Bronchial epithelial cell (primary cell): ENCODE measurements at regions not wholly inside any gene's neighbourhood (a gene's known extent, or its start where the extent isn't known, plus 50 kb on each side); places are given as distances from the start of the nearest gene placed in this dataset.

ENCODE experiments used
- DNase-seq: peaks from one replicate; pipeline ENCODE4 v3.0.0-alpha.2; 2010; ENCODE audit warnings: low read depth
- FAIRE-seq: peaks from 2 replicates; lab custom pipeline; 2011; peaks lifted over from hg19 to GRCh38; lab: Jason Lieb, UNC
- H3K27me3 ChIP-seq: 2 replicates; pipeline ENCODE4 v1.5.1; 2011; ENCODE audit warnings: low read length; ENCODE audit not compliant: control insufficient read depth, insufficient read depth
- H3K36me3 ChIP-seq: 2 replicates; pipeline ENCODE4 v1.5.1; 2011; ENCODE audit warnings: low read length; ENCODE audit not compliant: control insufficient read depth, insufficient read depth
- H3K4me3 ChIP-seq: 2 replicates; pipeline ENCODE4 v1.5.1; 2011; ENCODE audit warnings: mild to moderate bottlenecking, low read depth, low read length, control low read depth
- TF ChIP-seq, protein P1 (sequence below): IDR thresholded peaks from 2 replicates; pipeline ENCODE4 v1.5.1; 2011; ENCODE audit warnings: mild to moderate bottlenecking, moderate library complexity, low read length, control low read depth, inconsistent platforms; ENCODE audit not compliant: insufficient read depth, severe bottlenecking

- no peak for DNase-seq
- Histone ChIP-seq H3K27me3 (no peaks in the 10 kb centered on the region), H3K4me3 (no peak overlapping the region), H3K36me3 (no peaks in the 10 kb centered on the region)
- TF ChIP-seq, protein P1, sequence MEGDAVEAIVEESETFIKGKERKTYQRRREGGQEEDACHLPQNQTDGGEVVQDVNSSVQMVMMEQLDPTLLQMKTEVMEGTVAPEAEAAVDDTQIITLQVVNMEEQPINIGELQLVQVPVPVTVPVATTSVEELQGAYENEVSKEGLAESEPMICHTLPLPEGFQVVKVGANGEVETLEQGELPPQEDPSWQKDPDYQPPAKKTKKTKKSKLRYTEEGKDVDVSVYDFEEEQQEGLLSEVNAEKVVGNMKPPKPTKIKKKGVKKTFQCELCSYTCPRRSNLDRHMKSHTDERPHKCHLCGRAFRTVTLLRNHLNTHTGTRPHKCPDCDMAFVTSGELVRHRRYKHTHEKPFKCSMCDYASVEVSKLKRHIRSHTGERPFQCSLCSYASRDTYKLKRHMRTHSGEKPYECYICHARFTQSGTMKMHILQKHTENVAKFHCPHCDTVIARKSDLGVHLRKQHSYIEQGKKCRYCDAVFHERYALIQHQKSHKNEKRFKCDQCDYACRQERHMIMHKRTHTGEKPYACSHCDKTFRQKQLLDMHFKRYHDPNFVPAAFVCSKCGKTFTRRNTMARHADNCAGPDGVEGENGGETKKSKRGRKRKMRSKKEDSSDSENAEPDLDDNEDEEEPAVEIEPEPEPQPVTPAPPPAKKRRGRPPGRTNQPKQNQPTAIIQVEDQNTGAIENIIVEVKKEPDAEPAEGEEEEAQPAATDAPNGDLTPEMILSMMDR: no peak
- no peak for FAIRE-seq
Observed at GRCh38 chr7:32126843-32127242, 56.6 kb upstream of the PDE1C start.
